ENCODE measurements at regions not wholly inside any gene's neighbourhood (a gene's known extent, or its start where the extent isn't known, plus 50 kb on each side); places are given as distances from the start of the nearest gene placed in this dataset.
"Not testable (repeated sequence)": the region's sequence is repeated elsewhere in the genome, so short reads cannot be mapped to it uniquely, and the experiment has no call there.

DNA sequence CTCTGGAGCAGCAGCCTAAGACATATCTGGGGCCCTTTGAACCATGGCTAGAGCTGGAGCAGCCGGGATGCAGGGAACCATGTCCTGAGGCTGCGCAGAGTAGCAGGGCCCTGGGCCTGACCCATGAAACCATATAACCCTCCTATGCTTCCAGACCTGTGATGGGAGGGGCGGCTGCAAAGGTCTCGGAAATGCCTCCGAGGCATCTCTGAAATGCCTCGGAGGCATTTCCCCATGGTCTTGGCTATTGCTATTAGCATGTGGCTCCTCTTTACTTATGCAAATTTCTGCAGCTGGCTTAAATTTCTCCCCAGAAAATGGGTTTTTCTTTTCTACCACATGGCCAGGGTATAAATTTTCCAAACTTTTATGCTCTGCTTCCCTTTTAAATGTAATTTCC is 302.1 kb upstream of the NOTCH2NLA start:
- TF ChIP-seq ZFX (IDR thresholded peaks at IDR 0.05; ENCODE audit: borderline replicate concordance): not testable (repeated sequence)
- TF ChIP-seq, protein P1, sequence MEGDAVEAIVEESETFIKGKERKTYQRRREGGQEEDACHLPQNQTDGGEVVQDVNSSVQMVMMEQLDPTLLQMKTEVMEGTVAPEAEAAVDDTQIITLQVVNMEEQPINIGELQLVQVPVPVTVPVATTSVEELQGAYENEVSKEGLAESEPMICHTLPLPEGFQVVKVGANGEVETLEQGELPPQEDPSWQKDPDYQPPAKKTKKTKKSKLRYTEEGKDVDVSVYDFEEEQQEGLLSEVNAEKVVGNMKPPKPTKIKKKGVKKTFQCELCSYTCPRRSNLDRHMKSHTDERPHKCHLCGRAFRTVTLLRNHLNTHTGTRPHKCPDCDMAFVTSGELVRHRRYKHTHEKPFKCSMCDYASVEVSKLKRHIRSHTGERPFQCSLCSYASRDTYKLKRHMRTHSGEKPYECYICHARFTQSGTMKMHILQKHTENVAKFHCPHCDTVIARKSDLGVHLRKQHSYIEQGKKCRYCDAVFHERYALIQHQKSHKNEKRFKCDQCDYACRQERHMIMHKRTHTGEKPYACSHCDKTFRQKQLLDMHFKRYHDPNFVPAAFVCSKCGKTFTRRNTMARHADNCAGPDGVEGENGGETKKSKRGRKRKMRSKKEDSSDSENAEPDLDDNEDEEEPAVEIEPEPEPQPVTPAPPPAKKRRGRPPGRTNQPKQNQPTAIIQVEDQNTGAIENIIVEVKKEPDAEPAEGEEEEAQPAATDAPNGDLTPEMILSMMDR (IDR thresholded peaks at IDR 0.05): not testable (repeated sequence)
